Neural crest cell (in vitro differentiated cells): ENCODE measurements at regions not wholly inside any gene's neighbourhood (a gene's known extent, or its start where the extent isn't known, plus 50 kb on each side); places are given as distances from the start of the nearest gene placed in this dataset.

Experiments
- DNase-seq: peaks from one replicate; pipeline ENCODE4 v3.0.0; 2021; ENCODE audit warnings: low read depth, mixed read lengths, low spot score
- H3K27ac Mint-ChIP-seq: one replicate; pipeline ENCODE4 v1.8.0; 2021; ENCODE audit warnings: mild to moderate bottlenecking, mixed read lengths; ENCODE audit not compliant: unreplicated experiment
- H3K27me3 Mint-ChIP-seq: 2 replicates; pipeline ENCODE4 v1.8.0; 2021; ENCODE audit warnings: low read depth, mild to moderate bottlenecking, mixed read lengths
- H3K36me3 Mint-ChIP-seq: 2 replicates; pipeline ENCODE4 v1.8.0; 2021; ENCODE audit warnings: low read depth, mild to moderate bottlenecking, mixed read lengths
- H3K4me1 Mint-ChIP-seq: 2 replicates; pipeline ENCODE4 v1.8.0; 2021; ENCODE audit warnings: mixed read lengths
- H3K4me3 Mint-ChIP-seq: one replicate; pipeline ENCODE4 v1.8.0; 2021; ENCODE audit warnings: mild to moderate bottlenecking, mixed read lengths
- H3K9me3 Mint-ChIP-seq: 2 replicates; pipeline ENCODE4 v1.8.0; 2021; ENCODE audit warnings: mixed read lengths
- CTCF ChIP-seq: fragments of 200-600 bp; sonication (generic); conservative IDR thresholded peaks from 2 replicates; pipeline ENCODE4 v1.5.0; 2021; ENCODE audit warnings: antibody characterized with exemption, mild to moderate bottlenecking

DNA sequence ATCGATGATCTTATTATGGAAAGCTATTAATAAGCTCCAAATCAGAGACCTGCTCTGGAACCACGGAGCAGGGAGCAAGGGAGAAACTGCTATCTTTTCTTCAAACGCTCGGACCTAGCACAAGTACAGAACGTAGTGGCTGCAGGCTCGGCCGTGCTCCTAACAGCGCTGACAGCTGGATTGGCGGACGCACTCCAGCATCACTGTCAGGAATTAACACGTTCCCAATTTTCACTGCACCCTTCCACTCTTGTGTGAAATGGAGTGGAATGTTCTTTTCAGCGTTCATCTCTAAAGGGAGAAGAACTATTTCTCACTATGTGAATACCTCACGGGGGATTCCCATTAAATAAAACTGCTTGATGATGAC, 106.9 kb downstream of the ZNF281 start:
- no peaks in the 10 kb centered on the region for H3K9me3 Mint-ChIP-seq
- H3K27me3 Mint-ChIP-seq, result peaks cover 56% of the 10 kb centered on the region
- TF ChIP-seq CTCF, result no peak
- peak overlapping the region; percentile 83 for H3K4me3 Mint-ChIP-seq
- no peak overlapping the region for H3K27ac Mint-ChIP-seq
- no peak for DNase-seq
- H3K4me1 Mint-ChIP-seq, result peaks cover 11% of the 10 kb centered on the region
- H3K36me3 Mint-ChIP-seq, result no peaks in the 10 kb centered on the region

DNA sequence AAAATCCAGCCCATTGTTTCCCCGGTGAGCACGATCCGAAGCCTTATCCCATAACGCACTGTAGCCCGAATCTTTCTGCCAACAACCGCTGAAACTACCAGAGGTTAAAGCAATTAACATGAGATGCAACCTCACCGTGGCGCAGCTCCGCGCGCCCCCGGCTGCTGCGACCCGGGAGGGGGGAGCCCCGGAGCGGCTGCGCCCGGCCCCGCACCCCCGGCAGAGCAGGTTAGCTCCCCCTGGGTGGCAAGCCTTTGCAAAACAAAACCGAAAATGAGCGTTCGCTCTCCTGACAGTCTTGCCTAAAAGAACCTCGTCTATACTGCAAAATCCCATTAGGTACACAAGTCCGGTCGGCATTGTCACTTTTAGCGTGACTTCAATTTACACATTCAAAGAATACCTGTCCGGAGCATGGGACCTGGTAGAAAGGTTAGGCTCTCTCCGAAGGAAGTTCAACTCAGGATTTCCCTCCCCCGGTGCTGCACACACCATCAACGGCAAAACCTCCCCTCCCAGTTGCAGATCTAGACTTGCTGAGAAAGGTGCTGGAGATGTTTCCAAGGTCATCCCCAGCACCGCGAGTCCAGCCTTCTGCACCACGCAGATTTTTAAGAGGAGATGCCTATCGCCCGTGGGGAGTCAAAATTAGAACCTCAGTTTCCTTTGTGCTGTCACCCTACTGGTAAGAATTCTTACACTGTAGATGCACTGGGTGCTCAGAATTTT, 107.5 kb downstream of the ZNF281 start:
- Mint-ChIP-seq H3K4me3 (peak overlapping the region; percentile 83), H3K27me3 (peaks cover 56% of the 10 kb centered on the region), H3K9me3 (no peaks in the 10 kb centered on the region), H3K27ac (no peak overlapping the region), H3K4me1 (peaks cover 11% of the 10 kb centered on the region), H3K36me3 (no peaks in the 10 kb centered on the region)
- peak; percentile 10 for TF ChIP-seq CTCF
- no peak for DNase-seq

- DNase-seq, result no peak
- Mint-ChIP-seq H3K4me3 (no peak overlapping the region), H3K36me3 (no peaks in the 10 kb centered on the region), H3K4me1 (peaks cover 14% of the 10 kb centered on the region), H3K9me3 (no peaks in the 10 kb centered on the region), H3K27ac (no peak overlapping the region), H3K27me3 (peaks cover 56% of the 10 kb centered on the region)
- TF ChIP-seq CTCF, result no peak
These were observed 108.7 kb downstream of the ZNF281 start for GRCh38 chr1:200301152-200301551.

DNA sequence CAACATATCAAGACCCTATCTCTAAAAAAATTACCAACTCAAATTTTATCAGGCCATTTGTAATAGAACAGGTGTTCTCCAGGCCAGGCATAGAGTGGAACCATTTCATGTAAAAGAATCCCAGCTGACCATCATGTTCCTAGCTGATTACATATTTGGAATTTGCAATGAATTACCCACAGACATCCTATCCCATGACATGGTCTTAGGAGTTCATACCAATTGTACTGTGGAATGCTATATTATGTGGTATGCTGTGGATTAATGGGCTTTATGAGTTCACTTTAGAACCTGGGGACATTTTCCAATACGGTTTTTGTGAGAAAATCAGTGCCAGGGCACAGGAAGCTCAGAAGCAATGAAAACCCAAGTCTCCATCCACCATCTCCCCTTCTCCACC, 110.3 kb downstream of the ZNF281 start:
- no peak for TF ChIP-seq CTCF

GRCh38 chr1:200298242-200298641, 111.6 kb downstream of the ZNF281 start:
- no peaks in the 10 kb centered on the region for H3K36me3 Mint-ChIP-seq
- peaks cover 35% of the 10 kb centered on the region for H3K27me3 Mint-ChIP-seq
- DNase-seq, result no peak
- no peak for TF ChIP-seq CTCF
- no peak overlapping the region for H3K27ac Mint-ChIP-seq
- no peaks in the 10 kb centered on the region for H3K9me3 Mint-ChIP-seq
- peaks cover 16% of the 10 kb centered on the region for H3K4me1 Mint-ChIP-seq
- H3K4me3 Mint-ChIP-seq, result no peak overlapping the region

More for the DNA sequence above, 110.3 kb downstream of the ZNF281 start:
- no peak overlapping the region for H3K27ac Mint-ChIP-seq
- H3K9me3 Mint-ChIP-seq, result no peaks in the 10 kb centered on the region
- H3K36me3 Mint-ChIP-seq, result no peaks in the 10 kb centered on the region
- H3K4me3 Mint-ChIP-seq, result no peak overlapping the region
- no peak for DNase-seq
- peaks cover 43% of the 10 kb centered on the region for H3K27me3 Mint-ChIP-seq
- peaks cover 16% of the 10 kb centered on the region for H3K4me1 Mint-ChIP-seq
